Tibial artery (tissue), 4 donors: ENCODE measurements at regions not wholly inside any gene's neighbourhood (a gene's known extent, or its start where the extent isn't known, plus 50 kb on each side); places are given as distances from the start of the nearest gene placed in this dataset.

Experiments used
- DNase-seq, 2 donors: peaks; one replicate each; pipeline ENCODE4 v3.0.0-alpha.2; 2019
- H3K27ac ChIP-seq, 2 donors: fragments of 200-600 bp; sonication (generic) in 1 of 2; 1 replicate in 1 of 2; 2 replicates in 1 of 2; pipeline ENCODE4 v1.5.1; 2018 to 2019; ENCODE audit warnings: mild to moderate bottlenecking in 1 of 2
- H3K27me3 ChIP-seq, 2 donors: fragments of 200-600 bp; sonication (generic) in 1 of 2; one replicate each; pipeline versions ENCODE4 v1.5.1 to v1.6.0; 2016 to 2019
- H3K36me3 ChIP-seq, 3 donors: fragments of 200-600 bp; sonication (generic) in 2 of 3; one replicate each; pipeline ENCODE4 v1.5.1; 2016 to 2019; ENCODE audit warnings: mild to moderate bottlenecking in 2 of 3
- H3K4me1 ChIP-seq, 4 donors: fragments of 200-600 bp; sonication (generic) in 2 of 4; 1 replicate in 3 of 4; 2 replicates in 1 of 4; pipeline ENCODE4 v1.5.1; 2016 to 2019
- H3K4me3 ChIP-seq, 2 donors: fragments of 200-600 bp; sonication (generic) in 1 of 2; 1 replicate in 1 of 2; 2 replicates in 1 of 2; pipeline ENCODE4 v1.5.1; 2018 to 2019; ENCODE audit warnings: mild to moderate bottlenecking in 2 of 2
- H3K9me3 ChIP-seq, 3 donors: fragments of 200-600 bp; sonication (generic) in 1 of 3; one replicate each; pipeline ENCODE4 v1.5.1; 2016 to 2019
- intact Hi-C: fragments of 100-400 bp; cut with DNase I; formaldehyde crosslinking; loops from one replicate; pipeline ENCODE4 v1.15.0; 2023; ENCODE audit warnings: low total_unique reads
- TF ChIP-seq, protein P1 (sequence below), 2 experiments: fragments of 200-600 bp in 1 of 2; fragments of 450-650 bp in 1 of 2; IDR thresholded peaks; one replicate each; pipeline ENCODE4 v1.5.1; 2017 to 2019; ENCODE audit warnings: antibody characterized with exemption in 2 of 2, mild to moderate bottlenecking in 1 of 2, moderate library complexity in 1 of 2

DNA sequence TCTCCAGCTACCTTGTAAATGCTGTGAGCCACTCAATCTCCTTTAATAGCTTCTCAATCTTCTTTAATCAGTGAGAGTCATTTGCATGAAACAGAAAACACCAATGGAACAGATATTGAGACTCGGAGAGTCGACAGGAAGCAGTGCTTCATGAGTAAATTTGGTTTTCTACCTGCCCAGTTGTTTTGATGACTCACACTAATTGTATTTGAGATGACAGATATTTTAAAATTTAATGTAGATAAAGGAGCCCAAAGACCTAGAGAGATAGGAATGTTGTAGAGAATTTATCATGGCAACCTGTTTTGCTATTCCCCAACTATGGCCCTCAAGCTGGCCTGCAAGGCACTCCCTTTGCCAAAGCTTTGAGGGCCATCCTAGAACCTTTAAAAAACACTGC is 119.1 kb downstream of the CDC42EP3 start:
- intact Hi-C loops, result no loop called here
- Histone ChIP-seq H3K27ac (no peak overlapping the region), H3K9me3 (no peaks in the 10 kb centered on the region), H3K36me3 (no peaks in the 10 kb centered on the region), H3K27me3 (no peaks in the 10 kb centered on the region), H3K4me1 (no peaks in the 10 kb centered on the region), H3K4me3 (no peak overlapping the region)
- DNase-seq, result no peak
- TF ChIP-seq, protein P1, sequence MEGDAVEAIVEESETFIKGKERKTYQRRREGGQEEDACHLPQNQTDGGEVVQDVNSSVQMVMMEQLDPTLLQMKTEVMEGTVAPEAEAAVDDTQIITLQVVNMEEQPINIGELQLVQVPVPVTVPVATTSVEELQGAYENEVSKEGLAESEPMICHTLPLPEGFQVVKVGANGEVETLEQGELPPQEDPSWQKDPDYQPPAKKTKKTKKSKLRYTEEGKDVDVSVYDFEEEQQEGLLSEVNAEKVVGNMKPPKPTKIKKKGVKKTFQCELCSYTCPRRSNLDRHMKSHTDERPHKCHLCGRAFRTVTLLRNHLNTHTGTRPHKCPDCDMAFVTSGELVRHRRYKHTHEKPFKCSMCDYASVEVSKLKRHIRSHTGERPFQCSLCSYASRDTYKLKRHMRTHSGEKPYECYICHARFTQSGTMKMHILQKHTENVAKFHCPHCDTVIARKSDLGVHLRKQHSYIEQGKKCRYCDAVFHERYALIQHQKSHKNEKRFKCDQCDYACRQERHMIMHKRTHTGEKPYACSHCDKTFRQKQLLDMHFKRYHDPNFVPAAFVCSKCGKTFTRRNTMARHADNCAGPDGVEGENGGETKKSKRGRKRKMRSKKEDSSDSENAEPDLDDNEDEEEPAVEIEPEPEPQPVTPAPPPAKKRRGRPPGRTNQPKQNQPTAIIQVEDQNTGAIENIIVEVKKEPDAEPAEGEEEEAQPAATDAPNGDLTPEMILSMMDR (IDR thresholded peaks at IDR 0.05), result no peak

DNA sequence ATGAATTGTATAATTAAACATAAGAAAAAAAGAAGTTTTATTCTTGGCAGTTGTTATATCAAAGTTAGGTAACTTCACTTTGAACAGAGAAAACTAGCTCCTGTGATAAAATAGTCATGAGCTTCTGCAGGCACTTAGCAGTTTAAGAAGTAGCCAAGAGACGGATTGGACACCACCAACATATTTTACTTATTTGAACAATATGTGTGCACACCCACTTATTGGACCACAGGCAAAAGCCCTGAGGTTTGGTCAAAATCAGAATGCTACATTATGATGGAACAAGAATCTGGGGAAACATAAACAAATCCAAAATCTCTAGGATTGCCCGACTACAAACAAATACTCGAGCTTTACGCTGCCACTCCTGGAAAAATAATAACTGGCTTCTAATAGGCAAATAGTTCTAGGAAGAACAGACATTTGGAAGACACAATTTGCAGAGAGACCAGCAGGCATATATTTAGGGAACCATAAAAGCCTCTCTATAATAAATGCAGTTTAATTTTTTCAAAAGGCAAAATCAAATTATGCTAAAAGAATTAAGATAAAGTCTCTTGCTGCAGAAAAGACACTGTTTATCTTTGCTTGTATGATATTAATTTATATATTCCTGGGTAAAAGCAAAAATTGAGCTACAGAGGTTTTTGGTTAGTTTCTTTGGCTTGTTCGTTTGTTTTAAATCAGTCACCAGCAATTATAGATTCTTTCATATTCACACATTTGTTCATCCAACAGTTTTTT is 117.9 kb downstream of the CDC42EP3 start:
- TF ChIP-seq, protein P1 (IDR thresholded peaks at IDR 0.05), result no peak
- no peaks in the 10 kb centered on the region for H3K9me3 ChIP-seq
- intact Hi-C loops, result no loop called here

DNA sequence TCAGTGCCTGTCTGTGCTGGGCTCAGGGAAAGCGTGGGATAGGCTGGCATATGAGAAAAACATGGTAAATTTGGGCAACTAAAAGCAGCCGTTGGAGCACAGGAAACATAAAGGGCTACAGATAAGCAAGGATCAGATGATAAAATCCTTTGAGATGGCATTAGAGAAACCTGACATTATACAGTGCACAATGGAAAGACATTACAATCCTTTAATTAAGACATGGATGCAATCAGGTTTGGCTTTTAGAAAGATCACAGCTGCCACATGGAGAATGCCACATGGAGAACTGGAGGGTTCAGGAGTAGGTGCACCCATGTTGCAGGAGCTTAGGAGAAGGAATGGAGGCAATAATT is 117.3 kb downstream of the CDC42EP3 start:
- Histone ChIP-seq H3K36me3 (no peaks in the 10 kb centered on the region), H3K27ac (no peak overlapping the region), H3K9me3 (no peaks in the 10 kb centered on the region), H3K4me1 (no peaks in the 10 kb centered on the region), H3K4me3 (no peak overlapping the region), H3K27me3 (no peaks in the 10 kb centered on the region)
- intact Hi-C loops, result no loop called here
- DNase-seq, result no peak
- TF ChIP-seq, protein P1 (IDR thresholded peaks at IDR 0.05), result no peak

More for the DNA sequence above, 117.9 kb downstream of the CDC42EP3 start:
- no peak for DNase-seq
- Histone ChIP-seq H3K36me3 (no peaks in the 10 kb centered on the region), H3K4me3 (no peak overlapping the region), H3K27me3 (no peaks in the 10 kb centered on the region), H3K4me1 (no peaks in the 10 kb centered on the region), H3K27ac (no peak overlapping the region)

DNA sequence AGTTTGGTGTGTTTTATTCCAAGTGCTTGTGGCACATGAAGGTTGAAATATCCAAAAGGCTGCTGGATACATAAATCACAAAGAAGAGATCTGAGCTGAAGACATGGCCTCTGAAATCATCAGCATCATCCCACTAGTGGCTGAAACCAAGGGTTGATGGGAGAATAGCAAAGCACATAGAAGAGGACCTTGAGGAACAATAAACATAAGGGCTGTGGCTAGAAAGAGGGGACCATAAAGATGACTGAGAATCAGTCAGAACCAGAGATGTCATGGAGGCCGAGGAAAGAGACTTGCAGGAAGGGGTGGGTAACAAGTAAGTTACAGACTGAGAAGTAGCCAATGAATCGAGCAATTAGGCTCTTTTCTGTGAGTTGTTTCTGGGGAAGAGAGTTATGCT is 116.8 kb downstream of the CDC42EP3 start:
- H3K27ac ChIP-seq, result no peak overlapping the region
- intact Hi-C loops, result no loop called here
- no peaks in the 10 kb centered on the region for H3K27me3 ChIP-seq
- no peaks in the 10 kb centered on the region for H3K4me1 ChIP-seq
- H3K36me3 ChIP-seq, result no peaks in the 10 kb centered on the region
- TF ChIP-seq, protein P1 (IDR thresholded peaks at IDR 0.05), result no peak
- no peak overlapping the region for H3K4me3 ChIP-seq
- H3K9me3 ChIP-seq, result no peaks in the 10 kb centered on the region
- no peak for DNase-seq

DNA sequence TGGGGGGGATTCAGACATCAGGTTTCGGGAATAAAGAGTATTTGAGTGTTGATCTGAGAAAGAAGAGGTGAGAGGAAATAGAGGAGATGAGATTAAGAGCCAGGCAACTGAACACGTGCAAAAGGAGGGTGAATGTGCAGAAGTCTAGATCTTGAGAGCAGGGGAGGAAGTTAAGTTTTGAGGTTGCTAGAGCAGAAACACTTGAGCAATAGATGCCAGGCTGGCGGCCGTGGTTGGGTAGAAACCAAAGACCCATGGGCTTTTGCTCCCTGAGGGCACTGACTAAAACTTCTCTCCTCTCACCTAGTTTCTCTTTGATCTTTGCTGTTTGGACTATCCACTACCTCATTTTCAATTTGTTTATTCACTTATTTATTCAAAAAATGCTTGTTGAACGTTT is 116.0 kb downstream of the CDC42EP3 start:
- no peaks in the 10 kb centered on the region for H3K36me3 ChIP-seq
- no peaks in the 10 kb centered on the region for H3K9me3 ChIP-seq
- no peak overlapping the region for H3K4me3 ChIP-seq
- H3K27ac ChIP-seq, result no peak overlapping the region
- H3K27me3 ChIP-seq, result no peaks in the 10 kb centered on the region
- intact Hi-C loops, result no loop called here
- DNase-seq, result no peak
- TF ChIP-seq, protein P1 (IDR thresholded peaks at IDR 0.05), result no peak
- no peaks in the 10 kb centered on the region for H3K4me1 ChIP-seq

DNA sequence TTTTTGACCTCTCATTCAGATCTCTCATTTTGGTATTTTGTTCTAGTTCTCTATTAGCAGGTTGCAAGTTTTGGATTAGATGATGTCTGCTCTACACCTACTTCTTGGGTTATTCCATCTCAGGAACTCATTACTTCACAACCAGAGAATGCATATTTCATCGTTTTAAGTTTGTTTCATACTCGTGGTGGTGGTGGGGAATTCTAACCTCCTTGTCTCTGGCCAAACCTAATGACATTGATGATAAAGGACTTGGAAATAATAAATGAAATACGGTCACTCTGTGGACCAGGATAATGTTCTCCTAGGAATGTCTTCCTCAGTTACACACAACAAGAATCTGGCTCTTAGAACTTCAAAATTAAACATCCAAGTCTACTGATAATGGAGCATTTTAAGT is 115.2 kb downstream of the CDC42EP3 start:
- TF ChIP-seq, protein P1 (IDR thresholded peaks at IDR 0.05), result no peak
- DNase-seq, result no peak
- Histone ChIP-seq H3K4me1 (peaks cover 0 to 5% (median 0%) of the 10 kb centered on the region in 4 donors), H3K27ac (no peak overlapping the region), H3K4me3 (no peak overlapping the region), H3K27me3 (no peaks in the 10 kb centered on the region), H3K9me3 (no peaks in the 10 kb centered on the region), H3K36me3 (no peaks in the 10 kb centered on the region)
- intact Hi-C loops, result no loop called here
